Tongue (tissue), 1 donor: ENCODE measurements at regions not wholly inside any gene's neighbourhood (a gene's known extent, or its start where the extent isn't known, plus 50 kb on each side); places are given as distances from the start of the nearest gene placed in this dataset.
A peak's percentile ranks its signal among the peaks of the same experiment; 100 is the strongest.

Experiments
- DNase-seq: peaks from one replicate; pipeline ENCODE4 v3.0.0-alpha.2; 2015

DNA sequence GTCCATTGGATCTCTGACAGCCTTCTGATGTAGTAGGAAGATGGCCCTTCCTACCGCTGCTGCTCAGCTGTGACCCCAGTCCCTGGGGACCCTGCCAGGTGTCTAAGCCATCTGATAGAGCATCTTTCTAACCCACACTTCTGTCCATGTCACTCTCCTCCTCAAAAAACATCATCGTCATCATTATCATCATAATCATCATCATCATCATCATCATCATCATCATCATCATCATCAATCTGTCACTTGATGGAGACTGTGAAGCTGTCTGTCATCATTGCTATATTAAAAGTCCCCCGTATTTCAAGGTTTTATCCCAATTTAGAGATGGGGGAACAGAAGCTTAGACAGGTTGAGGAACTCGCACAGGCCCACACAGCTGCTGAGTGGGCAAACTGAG lies 75.1 kb upstream of the SLC6A11 start:
- no peak for DNase-seq

DNA sequence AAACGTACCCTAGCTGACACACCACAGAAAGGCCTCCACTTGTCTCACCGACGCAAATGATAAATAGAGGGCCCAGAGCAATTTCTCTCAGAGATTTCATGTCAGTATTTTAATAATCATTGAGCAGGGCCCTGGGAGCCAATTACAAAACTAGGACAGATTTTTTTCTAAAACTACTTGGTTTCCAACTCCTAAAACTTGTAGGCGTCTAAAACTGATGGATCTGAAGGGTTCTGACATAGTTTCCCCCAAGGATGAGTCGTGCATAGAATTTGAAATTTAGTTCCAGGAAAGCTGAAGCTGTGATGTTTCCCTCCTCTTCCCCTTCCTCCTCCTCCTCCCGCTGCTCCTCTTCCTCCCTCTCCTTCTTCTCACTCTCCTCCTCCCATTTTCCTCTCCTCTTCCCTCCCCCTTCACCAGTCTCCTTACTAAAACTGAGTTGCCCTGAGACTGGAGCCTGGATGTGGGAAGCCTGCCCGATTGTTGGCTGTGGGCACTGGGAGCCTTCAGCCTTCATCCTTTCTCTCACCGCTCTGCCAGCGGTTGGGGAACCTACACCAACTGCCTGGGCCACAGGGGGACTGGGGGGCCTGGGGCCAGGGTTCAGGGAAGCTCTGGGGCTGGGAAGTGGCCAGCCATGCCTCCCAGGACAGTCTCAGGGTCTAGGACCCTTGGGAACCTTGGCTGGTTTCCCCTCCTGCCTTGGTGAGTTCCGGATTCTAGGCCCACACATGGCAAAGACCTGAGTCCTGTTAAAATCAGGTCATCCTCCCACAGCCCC lies 73.9 kb upstream of the SLC6A11 start:
- DNase-seq, result no peak

DNA sequence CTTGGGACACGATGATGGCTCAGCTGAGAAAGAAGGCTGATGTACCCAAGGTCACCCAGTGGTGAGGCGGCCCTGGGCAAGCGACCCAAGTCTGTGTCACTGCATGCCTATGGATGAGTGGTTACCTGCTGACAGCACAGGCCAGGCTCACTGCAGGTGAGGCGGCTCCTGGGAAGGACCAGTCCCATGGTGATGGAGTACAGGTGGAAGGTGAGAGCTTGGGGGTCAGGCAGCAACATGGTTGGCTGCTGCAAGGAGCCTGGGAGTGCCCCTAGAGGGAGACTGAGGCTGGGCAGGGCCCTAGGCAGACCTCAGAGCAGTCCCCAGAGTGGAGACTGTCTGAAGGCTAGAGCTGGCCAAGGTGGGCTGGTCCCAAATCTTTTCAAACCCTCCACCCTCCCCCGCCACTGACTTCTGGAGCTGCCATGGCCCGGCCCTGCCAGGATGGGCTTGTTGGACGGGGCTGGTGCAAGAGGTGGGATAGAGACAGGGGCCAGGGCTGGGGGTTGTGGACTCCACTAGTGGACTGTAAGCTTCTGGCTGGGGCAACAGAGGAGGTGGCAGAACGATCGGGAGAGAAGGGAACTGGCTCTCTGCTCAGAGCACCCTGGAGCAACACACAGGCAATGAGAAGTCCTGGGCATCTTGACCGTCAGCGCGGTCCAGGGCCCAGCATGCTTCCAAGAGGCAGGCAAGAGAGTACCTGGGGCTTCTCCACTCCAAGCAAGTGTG lies 72.5 kb upstream of the SLC6A11 start:
- no peak for DNase-seq

DNA sequence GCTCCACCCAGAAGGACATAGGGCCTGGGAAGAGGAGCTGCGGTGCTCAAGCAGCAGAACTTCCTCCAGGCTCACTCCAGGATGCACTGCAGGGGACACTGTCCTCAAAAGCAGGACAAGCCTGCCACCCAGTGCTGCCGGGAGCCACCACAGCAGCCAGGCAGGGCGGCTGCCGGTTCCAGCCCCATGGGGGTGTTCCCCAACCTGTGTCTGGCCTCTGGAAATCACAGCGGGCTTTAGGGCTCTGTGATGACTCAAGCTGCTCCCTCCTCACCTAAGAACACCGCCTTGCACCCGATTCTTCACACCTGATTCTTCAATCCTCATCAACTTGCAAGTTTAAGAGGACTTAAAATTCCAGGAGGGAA lies 71.9 kb upstream of the SLC6A11 start:
- no peak for DNase-seq

DNA sequence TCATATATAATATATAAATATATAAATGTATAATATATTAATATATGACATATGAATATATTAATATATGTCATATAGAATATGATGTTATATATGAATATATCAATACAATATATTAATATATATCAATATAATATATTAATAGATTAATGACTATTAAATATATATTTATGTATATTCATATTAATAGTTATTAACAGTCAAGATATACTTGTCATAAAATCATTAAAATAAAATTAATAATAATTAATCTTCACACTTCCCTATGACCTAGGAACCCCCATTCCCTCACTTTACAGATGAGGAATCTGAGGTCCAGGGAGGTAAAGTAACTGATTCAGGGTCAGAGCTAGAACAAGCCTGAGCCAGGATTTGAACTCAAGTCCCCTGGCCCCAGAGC lies 70.6 kb upstream of the SLC6A11 start:
- no peak for DNase-seq

DNA sequence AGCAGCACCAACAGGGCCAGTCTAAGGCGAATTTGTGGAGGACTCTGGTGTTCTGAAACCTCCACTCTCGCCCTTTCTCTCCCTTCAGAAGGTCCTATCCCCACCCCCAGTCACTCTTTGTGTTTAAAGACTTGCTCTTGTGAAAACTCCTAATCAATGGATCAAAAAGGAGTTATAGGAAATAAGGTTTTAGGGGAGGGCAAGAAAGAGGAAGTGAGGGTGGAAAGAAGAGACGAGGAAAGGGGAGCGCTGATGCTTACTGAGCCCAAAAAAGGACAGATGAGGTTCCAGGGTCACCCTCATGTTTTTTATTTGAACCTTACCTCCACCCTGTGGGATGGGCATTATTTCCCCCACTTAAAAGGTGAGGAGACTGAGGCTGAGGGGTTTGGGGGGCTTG lies 70.0 kb upstream of the SLC6A11 start:
- DNase-seq, result no peak

DNA sequence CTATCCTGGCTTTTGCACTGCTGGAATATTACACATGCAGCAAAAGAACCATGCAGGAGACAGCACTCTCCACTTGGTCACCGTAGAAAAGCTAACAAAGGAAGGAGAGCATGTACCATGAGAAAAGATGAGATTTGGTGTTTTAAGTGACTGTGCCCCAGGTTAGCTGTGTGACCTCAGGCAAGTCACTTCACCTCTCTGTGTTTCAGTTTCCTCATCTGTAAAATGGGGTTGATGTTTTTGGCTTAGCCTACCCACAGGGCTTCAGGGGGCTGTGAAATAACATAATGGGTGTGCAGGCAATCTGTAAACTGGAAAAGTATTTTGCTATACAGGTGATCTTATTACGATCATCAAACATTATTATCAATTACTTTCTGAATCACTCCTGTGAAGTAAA lies 69.3 kb upstream of the SLC6A11 start:
- DNase-seq, result no peak

DNA sequence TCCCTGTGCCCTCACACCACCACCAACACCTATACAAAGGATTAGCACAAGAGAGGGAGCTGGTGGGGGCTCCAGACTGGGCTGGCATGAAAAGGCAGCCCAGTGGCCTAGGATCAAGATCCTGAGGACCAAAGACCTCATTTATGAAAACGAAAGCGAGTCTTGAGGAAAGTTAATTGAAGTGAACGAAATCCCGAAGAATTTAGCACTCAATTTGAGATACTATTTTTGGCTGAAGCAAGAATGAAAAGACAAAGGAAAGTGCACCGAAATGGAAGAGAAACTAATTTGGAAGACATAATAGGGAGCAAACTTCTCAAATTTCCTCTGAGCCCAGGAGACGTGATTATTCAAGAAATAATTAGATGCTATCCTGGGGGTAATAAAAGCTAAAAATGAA lies 68.7 kb upstream of the SLC6A11 start:
- DNase-seq, result no peak

DNA sequence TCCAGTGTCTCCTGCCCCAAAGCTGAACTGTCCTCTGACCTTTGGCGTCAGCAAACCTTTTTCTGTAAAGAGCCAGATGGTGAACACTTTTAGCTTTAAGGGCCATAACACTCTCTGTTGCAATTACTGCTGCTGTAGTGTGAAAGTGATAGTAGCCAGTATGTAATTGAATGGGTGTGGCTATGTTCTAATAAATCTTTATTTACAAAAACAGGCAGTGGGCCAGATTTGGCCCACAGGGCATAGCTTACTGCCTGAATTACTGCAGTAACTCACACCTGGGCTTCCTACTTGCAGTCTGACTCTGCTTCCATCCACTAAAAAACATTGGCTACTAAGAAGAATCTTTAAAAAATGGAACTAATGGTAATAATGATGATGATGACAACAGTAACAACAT lies 68.0 kb upstream of the SLC6A11 start:
- no peak for DNase-seq

DNA sequence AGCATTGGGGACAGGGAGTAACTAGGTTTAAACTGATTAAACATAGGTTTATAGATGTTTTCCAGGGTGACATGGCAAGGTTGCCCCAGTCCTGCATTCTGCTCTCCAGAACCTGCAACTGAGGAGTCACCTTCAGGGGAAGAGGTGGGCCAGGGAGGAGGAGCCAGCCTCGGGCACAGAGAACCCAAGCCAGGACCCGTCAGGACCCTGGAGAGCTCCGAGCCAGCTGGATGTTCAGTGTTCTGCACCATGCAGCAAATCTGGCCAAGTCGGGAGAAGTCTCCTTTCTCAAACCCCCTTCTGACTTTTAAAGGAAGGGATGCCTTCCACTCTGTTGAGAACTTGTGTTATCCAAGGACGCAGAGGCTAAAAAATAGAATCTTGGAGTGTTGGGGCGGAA lies 62.1 kb upstream of the SLC6A11 start:
- peak; percentile 71 for DNase-seq

DNA sequence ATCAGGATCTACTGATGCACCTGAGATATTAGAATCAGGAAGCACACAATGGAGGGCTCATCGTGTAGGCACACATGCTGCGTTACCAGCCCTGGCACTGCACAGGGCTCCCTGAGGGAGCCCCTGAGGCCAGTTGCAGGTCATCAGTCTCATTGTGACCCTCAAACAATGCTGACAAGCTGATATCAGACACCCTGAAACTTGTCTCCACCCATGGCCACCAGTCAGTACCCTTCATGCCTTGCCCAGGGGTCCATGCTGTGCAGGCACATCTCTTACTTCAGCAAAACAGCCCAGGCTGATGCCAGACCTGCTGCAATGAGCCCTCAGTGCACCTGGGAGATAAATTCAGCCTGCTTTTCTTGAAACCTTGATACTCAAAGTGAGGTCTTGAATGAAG lies 59.5 kb upstream of the SLC6A11 start:
- no peak for DNase-seq

DNA sequence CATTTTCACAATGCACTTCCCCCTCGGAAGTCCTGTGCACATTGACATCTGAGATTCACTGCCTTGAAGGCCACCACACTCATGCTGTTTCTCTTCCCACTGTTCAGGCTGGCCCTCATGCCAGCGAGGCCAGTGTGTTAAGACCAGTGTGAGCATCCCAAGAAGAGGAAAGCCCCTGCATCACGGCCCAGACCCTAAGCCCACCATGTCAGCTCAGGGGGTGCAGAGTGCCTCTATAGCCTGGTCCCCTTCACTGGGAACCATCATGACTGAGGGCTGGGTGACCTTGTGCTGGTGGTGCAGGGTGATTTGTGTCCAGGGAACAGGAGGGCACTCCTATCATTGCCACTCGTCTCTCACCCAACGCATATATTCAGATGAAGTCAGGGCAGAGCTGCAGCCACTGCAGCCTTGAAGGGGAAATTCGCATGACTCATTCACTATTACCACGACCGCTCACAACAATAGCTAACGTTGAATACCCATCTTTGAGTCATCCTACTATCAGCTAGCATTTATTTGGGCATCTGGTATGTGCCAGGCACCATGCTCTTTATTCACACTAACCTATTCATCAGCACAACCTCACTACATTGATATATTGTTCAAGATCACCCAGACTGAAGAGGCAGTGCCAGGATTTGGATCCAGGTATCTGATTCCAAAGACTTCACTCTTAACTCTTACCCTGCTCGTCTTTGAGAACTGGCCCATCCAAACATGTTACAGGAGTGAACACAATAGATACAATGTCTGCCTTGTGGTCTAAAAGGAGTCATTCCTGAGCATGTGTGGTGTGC lies 58.8 kb upstream of the SLC6A11 start:
- DNase-seq, result no peak

DNA sequence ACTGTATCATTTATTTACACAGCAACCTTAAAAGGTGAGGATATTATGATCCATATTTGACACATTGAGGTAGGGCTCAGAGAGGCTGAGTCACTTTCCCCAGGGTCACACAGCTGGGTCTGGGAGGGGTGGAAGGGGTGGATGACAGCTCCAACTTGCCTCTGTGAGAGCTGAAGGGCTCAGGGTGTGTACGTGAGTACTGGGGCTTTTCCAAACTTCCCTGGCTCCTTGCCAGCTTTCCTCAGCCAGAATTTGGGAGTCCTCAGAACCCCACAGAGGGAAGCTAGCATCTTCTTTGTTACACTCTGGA lies 58.3 kb upstream of the SLC6A11 start:
- no peak for DNase-seq

DNA sequence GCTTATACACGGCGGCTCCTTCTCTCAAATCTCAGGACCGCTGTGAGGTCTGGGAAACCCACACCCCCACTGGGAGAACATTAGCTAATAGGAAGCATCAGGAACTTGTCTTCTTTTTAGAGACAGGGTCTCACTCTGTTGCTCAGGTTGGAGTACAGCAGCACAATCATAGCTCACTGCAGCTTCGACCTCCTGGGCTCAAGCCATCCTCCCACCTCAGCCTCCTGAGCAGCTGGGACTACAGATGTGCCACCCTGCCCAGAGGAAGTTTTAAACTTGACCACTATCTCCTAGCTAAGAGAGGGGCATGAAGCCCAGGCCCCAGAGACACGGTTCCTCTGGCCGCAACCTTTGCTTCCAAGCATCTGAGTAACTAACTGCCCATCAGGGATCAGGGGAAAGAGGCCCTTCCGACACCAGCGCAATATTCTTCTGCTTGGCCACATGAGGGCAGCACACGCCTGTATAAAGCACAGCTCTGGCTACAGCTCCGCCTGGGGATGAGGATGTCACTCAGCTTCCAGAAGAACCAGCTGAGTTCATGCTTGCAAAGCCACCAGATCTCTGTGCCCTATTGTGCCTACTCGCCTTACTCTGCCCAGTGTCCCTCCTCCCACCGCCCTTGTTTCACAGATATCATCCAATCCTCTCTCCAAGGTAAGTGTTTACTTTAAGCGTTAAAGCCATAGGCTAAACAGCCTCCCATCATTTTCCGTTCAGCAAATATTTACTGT lies 57.6 kb upstream of the SLC6A11 start:
- peak; percentile 75 for DNase-seq

DNA sequence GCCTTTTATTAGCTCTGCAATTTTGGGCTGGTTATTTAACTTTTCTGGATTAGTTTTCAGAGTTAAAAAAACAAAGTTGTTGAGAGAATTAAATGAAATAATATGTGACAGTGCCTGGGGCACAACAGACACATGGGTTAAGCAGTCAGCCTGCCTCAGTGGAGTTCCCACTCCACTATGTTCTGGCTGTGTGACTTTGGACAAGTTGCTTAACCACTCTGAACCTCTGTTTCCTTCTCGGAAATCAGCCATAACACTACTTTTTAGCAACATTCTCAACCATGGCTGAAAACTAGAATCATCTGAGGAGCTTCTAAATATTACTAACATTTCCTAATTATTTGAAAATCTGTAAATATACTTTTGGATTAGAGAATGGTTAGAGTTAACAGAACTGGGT lies 56.5 kb upstream of the SLC6A11 start:
- no peak for DNase-seq

DNA sequence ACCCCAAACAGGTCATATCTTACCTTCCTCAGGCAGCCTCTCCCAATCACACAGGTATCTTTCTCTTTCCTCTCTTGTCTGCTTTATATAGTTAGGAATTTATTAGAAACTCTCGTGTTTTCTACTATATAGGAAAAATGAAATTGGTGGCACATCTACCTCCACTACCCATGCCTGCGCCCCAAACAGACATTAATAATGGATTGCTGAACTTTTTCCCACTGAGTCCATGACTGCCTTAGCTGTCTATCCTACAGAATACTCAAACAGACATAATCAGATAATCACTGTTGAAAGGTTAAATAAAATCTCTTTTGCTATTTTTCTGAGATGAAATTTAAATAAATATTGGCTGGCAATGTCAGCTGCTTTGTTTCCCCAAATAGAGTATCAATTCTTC lies 55.8 kb upstream of the SLC6A11 start:
- no peak for DNase-seq

DNA sequence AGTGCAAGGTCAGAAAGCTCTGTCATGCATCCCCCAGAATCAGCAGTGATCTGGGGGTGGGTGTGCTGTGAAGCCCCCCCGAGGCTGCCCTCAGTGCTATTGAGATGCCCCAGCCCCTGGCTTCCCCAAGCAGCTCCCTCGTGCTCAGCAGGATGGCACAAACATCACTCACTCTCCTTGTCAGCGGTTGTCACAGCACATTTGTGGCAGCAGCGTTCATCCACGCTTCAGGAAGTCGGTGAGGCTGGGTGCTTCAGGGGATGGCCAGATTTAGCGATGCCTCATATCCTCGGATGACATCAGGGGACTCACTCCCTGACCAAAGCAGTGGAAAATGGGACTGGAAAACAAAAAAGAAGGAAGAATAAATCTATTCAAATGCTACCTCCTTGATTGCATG lies 54.4 kb upstream of the SLC6A11 start:
- no peak for DNase-seq

DNA sequence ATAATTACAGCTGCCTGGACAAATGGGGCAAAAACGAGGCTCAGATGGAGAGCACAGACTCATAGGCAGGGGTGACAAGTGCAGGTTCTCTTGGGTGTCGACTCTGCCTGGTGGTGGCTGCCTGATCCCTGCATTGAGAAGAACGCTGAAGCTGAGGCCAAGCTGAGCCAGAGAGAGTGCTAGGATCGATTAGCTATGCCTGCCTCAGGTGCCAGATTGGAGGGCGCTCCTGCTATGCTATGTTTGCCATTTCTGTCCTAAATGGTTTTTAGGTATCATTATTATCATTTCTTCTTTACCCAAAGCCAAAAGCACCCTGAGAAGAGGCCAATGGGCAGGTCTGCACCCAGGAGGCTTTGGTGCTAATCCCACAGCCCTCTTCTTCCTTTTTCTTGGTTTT lies 53.9 kb upstream of the SLC6A11 start:
- DNase-seq, result no peak

DNA sequence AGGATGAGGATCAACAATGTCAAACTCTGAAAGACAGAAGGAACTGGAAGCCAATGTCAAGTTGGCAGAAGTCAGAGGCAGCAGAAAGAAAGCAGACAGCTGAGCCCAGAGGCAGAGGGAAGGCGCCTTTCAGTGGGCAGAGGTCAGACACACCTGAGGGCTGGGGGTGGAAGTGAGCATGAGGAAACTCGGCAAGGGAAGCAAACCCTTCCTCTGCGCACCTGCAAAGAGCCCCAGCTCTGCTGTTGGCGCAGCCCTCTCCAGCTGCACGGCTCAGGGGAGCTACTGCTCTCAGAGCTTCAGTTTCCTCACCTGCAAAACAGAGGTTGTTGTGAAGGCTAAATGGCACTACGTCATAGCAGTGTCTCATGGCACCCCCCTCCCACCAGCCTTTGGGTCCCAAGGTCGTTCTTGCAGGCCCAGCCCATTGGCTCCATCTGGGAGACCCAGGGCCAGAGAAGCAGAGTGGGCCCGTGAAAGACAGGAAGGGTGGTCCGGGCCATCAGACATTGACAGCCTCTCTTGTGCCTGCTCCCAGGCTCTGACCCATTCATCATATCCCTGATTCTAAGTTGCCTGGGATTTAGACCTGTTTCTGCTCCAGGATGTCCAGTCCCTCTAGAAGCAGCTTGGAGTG lies 53.3 kb upstream of the SLC6A11 start:
- no peak for DNase-seq

DNA sequence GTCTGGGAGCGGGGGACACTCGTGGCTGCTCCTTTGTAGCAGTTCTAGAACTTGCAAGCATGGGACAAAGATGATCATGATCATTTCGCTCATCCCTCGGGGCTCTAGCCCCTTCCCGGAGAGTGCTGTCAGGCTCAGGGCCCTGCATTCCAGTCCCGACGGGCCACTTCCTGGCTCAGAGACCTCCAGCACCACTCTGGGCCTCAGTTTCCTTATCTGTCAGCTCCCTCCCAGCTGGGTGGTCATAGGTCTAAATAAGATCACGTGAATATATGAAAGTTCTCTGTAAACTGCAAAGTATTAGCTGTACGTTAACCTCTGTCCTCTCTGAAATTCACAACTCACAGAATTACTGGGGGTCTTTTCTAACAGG lies 52.8 kb upstream of the SLC6A11 start:
- no peak for DNase-seq

DNA sequence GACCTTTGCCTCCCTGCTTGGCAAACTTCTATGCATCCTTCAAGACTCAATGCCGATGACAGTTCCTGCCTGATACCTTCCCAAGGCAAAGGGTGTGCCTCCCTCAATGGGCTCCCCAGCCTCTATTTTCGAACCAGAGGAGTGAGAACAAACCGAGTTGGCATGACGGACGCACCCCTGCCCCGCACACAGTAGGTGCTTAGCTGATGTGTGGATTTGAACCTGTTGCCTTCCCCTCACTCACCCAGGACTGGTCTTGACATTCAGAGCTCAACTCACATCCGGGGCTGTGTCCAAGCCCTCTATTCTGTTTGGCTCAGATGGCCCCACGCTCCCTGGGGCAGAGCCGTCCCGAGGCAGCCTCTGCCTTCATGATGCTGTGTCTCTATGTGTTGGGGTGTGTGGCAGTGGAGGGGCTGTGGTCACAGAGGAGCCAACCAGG lies 52.2 kb upstream of the SLC6A11 start:
- DNase-seq, result no peak
